Left colon (tissue), 2 donors: ENCODE measurements at regions not wholly inside any gene's neighbourhood (a gene's known extent, or its start where the extent isn't known, plus 50 kb on each side); places are given as distances from the start of the nearest gene placed in this dataset.
"Not testable (repeated sequence)": the region's sequence is repeated elsewhere in the genome, so short reads cannot be mapped to it uniquely, and the experiment has no call there.

Source experiments
- ATAC-seq: fragments of 200-7000 bp; cut with Tn5 transposase; one replicate; pipeline ENCODE4 v1.9.1; 2020; ENCODE audit warnings: mild to moderate bottlenecking, moderate library complexity
- DNase-seq, 2 donors: peaks; one replicate each; pipeline ENCODE4 v3.0.0-alpha.2; 2020
- intact Hi-C, 2 donors: fragments of 100-400 bp; cut with DNase I in 1 of 2; cut with micrococcal nuclease in 1 of 2; formaldehyde crosslinking; loops; one replicate each; pipeline versions ENCODE4 v1.11.2 to v1.14.0; 2022; cut with DNase I, micrococcal nuclease
- donor health status: DM: no; HTN: no; CAD: no.
- donor health status: DM: yes; HTN: yes; CAD: no.

DNA sequence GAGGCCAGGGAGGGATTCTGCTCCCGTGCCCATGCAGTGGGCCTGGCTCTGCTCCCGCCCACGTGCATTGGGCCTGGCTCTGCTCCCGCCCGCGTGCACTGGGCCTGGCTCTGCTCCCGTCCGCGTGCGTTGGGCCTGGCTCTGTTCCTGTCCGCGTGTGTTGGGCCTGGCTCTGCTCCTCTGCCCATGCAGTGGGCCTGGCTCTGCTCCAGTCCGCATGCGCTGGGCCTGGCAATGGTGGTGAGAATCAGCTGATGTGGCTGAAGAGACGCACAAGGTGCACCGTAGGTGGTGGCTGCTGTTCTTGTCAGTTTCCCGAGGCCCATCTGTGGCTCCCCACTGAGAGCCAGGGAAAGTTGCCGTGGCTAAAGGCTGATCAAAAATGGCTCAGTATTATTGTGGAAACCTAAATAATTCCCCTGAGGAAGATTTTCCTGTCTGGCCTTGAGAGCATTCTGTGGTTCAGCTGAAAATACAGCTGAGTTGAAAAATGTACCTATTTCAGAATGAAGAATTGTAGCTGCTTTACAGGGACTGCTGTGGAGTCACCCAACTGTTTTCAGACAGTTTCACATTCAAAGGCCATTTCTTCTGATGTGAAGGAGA, 572.4 kb downstream of the GLRX3 start:
- no peak for DNase-seq
- intact Hi-C loops: no loop called here
- no peak for ATAC-seq

GRCh38 chr10:130709415-130709814, 573.2 kb downstream of the GLRX3 start:
- intact Hi-C loops: no loop called here

DNA sequence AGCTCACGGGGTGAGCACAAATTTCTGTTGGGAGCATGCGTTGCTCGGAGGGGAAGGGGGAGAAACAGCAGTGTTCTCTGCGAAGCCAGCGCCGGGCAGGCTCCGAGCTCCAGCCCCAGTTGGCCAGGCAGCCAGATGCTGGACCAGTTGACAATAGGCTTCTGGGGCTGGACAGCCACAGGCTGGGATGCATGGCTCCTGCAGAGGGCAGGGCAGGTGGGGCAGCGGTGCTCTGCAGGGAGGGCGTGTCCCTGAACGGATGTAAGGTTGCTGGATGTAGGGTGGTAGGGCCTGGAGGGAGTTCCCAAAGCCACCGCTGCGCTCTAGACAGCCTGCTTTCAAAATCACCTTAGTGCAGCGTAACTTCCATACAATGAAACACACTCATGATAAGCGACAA, 574.9 kb downstream of the GLRX3 start:
- intact Hi-C loops: no loop called here
- ATAC-seq (no peak), DNase-seq (no peak)

More at GRCh38 chr10:130709415-130709814, 573.2 kb downstream of the GLRX3 start:
- ATAC-seq: no peak
- no peak for DNase-seq

GRCh38 chr10:130713135-130713534, 576.9 kb downstream of the GLRX3 start:
- intact Hi-C loops: no loop called here
- ATAC-seq (no peak), DNase-seq (no peak)

- intact Hi-C loops: no loop called here
- ATAC-seq: no peak
- DNase-seq: no peak
Observed at GRCh38 chr10:130713731-130714130, 577.5 kb downstream of the GLRX3 start.

DNA sequence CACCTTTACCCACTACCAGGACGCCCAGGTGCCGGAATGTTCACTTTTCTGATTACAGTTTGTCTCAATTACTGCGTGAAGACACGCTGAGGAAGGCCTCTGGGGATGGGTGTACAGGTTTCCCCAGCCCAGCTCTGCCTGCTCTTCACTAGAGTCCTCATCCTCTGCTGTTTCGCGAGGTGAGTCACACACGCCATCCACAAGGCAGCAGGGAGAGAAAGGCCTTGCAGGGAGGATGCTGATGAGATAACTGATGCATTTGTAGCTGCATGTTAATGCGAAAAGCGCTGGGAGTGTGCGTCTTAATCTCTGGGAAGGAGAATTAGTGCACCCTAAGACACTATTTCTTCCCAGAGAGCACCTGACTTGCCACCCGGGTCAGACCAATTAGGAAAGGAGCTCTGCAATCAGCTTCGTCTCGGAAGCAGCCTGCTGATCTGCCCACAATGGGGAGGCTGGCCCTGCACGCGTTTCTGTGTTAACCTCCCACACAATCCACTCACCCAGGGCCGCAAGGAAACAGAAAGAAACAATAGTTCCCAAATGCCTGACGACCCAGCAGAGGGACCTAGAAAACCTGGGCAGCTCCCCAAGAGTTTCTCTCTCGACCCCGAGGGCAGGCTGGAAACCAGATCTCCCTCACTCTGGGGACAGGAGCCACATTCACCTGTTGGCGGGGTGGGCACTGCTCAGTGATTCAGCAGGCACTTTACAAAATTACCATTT, 578.7 kb downstream of the GLRX3 start:
- intact Hi-C loops: no loop called here
- DNase-seq (no peak), ATAC-seq (no peak)

GRCh38 chr10:130715686-130716670, 579.8 kb downstream of the GLRX3 start:
- ATAC-seq: no peak
- DNase-seq: no peak
- intact Hi-C loops: no loop called here

DNA sequence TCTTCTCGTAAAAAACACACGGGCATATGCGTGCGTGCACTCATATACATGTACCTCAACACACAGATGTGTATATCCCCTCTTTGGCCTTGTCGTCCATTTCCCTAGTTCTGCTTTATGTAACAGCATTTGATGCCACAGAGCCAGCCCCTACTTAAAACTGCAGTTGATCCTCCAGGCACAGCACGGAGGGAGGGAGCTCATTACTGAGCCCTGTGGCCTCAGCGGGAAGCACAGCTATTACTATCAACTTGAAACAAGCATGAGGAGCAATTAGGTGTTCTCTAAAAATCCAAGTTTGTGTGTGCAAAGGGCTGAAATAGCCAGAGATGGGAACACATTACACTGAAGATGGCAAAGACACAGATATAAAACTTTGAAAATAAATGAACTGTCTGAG, 580.9 kb downstream of the GLRX3 start:
- ATAC-seq (no peak), DNase-seq (no peak)
- intact Hi-C loops: no loop called here

DNA sequence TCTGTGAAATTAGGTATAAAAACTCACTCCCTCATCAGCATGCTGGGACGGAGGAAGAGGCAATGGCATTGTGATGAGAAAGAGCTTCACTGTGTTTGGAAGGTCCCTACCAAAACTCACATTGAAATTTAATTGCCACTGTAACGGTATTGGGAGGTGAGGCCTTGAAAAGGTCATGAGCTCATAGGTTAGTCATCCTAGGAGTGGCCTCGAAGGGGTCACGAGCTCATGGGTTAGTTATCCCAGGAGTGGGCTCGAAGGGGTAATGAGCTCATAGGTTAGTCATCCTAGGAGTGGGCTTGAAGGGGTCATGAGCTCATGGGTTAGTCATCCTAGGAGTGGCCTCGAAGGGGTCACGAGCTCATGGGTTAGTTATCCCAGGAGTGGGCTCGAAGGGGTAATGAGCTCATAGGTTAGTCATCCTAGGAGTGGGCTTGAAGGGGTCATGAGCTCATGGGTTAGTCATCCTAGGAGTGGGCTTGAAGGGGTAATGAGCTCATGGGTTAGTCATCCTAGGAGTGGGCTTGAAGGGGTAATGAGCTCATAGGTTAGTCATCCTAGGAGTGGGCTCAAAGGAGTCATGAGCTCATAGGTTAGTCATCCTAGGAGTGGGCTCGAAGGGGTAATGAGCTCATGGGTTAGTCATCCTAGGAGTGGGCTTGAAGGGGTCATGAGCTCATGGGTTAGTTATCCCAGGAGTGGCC, 582.7 kb downstream of the GLRX3 start:
- ATAC-seq, intact Hi-C loops, DNase-seq: not testable (repeated sequence)

DNA sequence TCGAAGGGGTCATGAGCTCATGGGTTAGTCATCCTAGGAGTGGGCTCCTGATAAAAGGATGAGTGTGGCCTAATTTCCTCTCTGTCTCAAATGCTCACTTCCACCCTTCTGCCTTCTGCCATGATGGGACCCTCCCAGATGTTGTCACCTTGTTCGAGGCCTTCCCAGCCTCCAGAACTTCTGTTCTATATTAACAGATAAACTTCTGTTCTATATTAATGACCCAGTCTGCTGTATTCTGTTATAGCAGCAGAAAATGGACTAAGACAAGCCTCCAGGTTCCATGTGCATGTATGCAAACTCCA, 583.2 kb downstream of the GLRX3 start:
- no peak for ATAC-seq
- intact Hi-C loops: no loop called here
- DNase-seq: no peak

GRCh38 chr10:130720235-130720634, 584.0 kb downstream of the GLRX3 start:
- no peak for DNase-seq
- intact Hi-C loops: no loop called here
- ATAC-seq: no peak

GRCh38 chr10:130721971-130722370, 585.8 kb downstream of the GLRX3 start:
- no peak for DNase-seq
- ATAC-seq: no peak

DNA sequence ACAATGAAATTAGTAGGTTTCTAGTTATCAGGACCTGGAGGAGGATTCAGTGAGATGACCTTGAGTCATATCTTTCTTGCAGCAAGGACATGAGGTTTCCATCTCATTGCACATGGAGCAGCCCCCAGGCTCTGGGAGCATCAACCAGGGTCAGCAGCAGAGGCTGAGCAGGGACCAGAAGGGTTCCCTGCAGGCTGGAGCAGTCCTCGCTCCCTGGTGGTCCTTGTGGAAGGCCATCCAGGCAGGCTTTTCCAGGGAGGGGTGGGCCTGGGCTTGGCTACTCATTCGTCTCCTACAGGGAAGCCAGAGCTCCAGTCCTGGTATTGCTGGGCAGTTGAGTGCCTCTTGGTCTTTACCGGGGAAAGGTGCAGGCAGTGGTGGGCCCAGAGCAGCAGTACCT, 587.5 kb downstream of the GLRX3 start:
- DNase-seq (no peak), ATAC-seq (no peak)
- intact Hi-C loops: no loop called here

More at GRCh38 chr10:130721971-130722370, 585.8 kb downstream of the GLRX3 start:
- intact Hi-C loops: no loop called here

DNA sequence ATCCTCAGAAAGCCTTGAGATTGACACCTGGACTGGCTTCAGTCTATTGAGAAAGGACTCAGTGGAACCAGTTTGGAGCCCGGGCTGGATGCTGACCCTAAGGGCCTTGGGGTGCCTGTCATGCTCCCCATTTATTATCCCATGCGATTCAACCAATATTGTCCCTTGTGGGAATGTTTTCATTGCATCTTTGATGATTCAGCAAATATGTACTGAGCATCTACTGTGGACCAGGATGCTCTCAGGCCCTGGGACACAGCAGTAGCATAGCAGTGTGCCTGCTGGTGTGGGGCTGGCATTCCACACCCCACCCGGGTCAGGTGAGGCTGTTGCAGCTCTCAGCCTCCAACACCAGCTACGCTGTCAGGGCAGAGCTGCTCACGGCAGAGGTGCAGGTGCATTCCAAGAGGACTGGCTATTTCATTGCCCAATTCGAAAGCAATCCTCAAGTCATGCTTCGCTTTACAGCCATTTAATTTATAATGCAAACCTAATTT, 586.0 kb downstream of the TCERG1L start:
- DNase-seq (no peak), ATAC-seq (no peak)
- intact Hi-C loops: no loop called here

- intact Hi-C loops: no loop called here
- ATAC-seq (no peak), DNase-seq (no peak)
Observed at GRCh38 chr10:130726996-130727725, 584.4 kb downstream of the TCERG1L start.

- DNase-seq (no peak), ATAC-seq (no peak)
- intact Hi-C loops: no loop called here
Observed at GRCh38 chr10:130727766-130728490, 583.6 kb downstream of the TCERG1L start.

DNA sequence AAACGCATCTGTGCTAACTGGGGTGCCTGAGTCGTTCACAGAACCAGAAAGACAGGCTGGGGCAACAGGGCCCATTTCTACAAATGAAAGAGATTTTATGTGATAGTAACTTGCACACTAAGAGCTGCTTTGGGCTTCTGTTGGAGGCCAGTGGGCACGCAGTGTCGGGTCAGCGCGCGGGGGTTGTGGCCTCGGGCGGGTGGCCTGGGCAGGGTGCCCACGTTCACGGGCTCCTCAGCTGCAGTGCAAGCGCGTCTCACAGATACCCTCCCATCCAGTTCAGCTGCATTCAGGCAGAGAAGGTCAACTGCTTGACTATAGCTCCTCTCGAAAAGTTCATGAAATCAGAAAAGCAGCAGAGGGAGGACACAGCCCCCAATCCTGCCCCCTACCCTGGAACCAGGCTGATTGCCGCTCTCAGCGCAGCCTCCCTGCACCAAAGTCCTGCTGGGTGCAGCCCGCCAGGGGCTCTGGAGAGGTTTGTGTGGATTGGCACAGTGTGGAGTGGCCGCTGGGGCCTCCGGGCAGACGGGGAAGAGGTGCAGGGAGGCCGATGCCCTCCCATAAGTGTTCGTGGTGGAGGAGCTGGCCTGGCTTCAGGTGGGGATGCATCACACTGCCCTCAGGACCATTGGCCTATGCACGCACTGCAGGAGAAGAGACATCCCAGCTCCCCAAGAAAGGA, 582.8 kb downstream of the TCERG1L start:
- ATAC-seq (no peak), DNase-seq (no peak)
- intact Hi-C loops: no loop called here
